CD4-positive, alpha-beta T cell treated with Interleukin-6 at 100 ng/mL for 8 hours (primary cell): ENCODE measurements at regions not wholly inside any gene's neighbourhood (a gene's known extent, or its start where the extent isn't known, plus 50 kb on each side); places are given as distances from the start of the nearest gene placed in this dataset.

Experiments
- DNase-seq: peaks from one replicate; pipeline ENCODE4 v3.0.0-alpha.2; 2020; ENCODE audit warnings: mixed read lengths, low spot score

GRCh38 chr10:94043431-94043990 is 49.8 kb downstream of the PLCE1 start:
- DNase-seq, result no peak

DNA sequence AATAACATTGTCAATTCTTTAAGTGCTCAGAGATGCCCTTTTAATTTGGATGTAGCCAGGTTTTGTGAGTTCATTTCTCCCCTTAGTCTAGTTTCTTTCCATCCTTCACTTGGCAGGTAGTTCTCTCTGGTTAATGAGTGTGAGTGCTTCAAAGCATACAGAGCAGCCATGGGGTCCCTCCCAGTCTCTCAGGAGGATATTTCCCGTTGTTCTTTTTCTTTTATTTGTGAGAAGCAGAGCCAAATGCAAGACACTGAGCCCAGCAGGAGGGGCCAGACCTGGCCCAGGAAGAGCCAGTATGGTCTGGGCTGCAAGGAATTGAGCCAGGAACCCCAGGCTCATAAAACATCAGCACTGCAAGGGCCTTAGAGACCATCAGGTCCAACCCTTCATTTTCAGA is 52.4 kb downstream of the PLCE1 start:
- no peak for DNase-seq

DNA sequence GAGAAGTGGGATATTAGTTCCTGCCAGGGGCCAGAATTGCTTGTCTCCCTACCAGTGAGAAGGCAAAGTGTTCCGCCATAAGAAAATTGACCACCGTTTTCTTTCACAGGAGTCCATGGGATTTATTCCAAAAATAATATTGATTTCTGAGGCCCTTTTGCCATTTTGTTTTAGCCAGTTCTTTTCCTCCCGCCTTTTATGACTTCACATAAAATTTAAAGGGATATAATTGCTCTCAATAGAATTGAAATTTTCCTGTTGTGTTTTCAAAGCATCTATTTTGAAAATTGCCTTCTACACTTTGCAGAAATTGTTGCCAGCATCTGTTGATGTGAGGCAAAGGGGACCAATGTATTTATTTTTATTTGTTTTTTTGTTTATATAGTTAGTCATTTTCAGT is 53.6 kb downstream of the PLCE1 start:
- no peak for DNase-seq

DNA sequence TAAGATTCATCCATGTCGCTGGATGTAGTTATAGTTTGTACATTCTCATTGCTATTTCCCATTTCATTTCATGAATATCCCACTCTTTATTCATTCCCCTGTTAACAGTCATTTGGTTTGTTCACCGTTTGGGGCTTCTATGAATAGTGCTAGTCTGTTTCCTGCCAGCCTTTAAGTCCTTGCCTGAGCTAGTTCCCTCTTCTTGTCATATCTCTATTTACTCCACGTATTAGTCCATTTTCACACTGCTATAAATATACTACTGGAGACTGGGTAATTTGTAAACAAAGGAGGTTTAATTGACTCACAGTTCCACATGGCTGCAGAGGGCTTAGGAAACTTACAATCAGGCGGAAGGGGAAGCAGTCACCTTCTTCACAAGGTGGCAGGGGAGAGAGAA is 56.2 kb downstream of the PLCE1 start:
- no peak for DNase-seq

- DNase-seq, result no peak
Measured at GRCh38 chr10:94052281-94052680, 58.5 kb downstream of the PLCE1 start.

DNA sequence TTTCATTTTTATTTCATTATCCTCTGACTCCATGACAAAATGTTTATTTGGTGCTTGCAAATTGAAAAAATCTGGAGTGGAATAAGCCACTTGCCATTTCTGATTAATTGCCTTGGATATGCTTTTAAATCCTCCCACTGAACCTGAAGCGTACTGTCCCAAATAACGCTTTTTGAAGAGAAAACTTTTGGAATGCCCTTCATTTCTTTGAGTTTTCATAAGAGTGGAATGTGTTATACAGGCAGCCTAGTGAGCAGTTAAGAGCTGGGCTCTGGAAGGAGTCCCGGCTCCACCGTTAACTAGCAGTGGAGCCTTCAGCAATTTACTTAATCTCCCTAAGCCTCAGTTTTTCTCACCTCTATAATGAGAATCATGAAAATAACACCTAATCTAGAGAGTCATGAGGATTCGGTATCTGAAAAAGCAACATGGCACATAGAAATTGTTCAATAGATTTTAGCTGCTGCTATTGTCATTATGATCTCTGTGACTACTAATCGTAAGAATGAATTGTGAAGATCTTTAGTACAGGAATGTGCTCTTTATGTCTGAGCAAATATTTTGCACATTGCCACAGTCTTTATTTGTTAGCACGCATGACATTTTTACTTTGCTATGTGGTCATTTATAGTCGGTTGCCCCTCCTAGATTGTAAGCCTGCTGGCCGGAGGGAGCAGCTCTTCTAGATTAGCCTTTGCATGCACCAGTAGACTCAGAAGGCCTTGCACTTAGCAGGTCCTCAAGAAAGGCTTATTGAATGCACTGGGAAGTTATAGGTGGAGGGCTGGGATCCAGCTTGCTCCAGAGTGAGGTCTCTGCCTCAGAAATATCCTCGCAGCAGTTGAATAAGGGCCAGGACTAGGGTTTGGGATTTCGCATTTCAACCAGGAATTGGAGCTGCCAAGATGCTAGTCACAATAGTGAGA is 59.4 kb downstream of the PLCE1 start:
- DNase-seq, result no peak

GRCh38 chr10:94059178-94059883 is 65.6 kb downstream of the PLCE1 start:
- no peak for DNase-seq

DNA sequence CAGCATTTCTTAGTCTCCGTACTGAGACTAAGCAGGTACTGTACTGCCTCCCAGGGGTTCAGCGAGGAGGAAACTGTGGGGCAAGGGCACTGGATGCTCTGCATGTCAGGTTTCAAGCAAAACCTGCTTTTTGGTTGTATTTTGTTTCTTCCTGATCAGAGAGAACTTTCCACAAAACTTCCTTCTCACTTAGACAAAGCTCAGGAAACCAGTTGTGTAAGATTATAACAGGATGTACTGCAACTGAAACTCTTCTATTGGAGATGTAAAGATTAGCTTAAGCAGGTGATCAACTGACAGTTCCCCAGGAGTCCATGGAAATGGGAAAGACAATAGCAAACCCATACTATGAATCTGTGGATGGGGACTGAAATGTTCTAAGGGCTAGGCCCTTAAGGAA is 67.3 kb downstream of the PLCE1 start:
- no peak for DNase-seq

- no peak for DNase-seq
Measured at GRCh38 chr10:94062611-94063010, 68.9 kb downstream of the PLCE1 start.

GRCh38 chr10:94065362-94065761 is 71.6 kb downstream of the PLCE1 start:
- no peak for DNase-seq

DNA sequence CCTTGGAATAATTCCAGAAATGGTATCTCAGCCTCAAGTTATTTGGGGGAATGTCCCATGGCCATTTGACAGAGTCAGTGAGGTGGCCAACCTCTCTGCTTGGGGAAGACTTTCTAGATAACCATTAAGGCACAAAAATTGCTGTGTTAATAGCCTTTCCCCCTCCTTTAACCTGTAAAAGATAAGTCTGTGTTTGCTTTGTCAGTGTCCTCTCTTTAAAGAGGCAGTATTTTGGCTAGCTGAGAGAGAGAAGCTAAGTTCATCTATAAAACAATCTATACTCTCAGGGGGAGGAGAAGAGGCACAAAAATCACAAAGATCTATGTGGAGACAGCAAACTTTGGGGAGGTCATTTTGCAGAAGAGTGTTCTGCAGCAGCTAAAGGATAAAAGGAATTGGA is 72.1 kb downstream of the PLCE1 start:
- DNase-seq, result no peak

DNA sequence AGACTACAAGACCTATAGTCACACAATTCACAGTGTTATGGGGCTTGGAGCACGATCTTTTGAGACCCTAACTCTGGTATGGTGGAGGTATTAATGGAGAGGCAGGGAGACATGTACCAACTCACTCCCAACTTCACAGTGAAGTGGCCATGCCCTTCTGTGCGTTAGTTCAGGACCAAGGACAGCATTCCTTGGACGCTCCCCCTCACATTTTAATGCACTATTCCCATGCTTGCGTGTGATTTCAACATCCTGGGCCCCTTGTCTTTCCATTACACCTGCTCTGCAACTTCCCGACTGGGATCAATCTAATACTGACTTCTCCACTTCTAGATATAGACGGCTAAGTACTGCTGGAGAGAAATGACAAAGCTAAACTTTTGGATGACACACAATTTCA is 72.7 kb downstream of the PLCE1 start:
- DNase-seq, result no peak

- no peak for DNase-seq
Measured at GRCh38 chr10:94069884-94070283, 76.2 kb downstream of the PLCE1 start.

GRCh38 chr10:94074462-94074861 is 80.7 kb downstream of the PLCE1 start:
- DNase-seq, result no peak

DNA sequence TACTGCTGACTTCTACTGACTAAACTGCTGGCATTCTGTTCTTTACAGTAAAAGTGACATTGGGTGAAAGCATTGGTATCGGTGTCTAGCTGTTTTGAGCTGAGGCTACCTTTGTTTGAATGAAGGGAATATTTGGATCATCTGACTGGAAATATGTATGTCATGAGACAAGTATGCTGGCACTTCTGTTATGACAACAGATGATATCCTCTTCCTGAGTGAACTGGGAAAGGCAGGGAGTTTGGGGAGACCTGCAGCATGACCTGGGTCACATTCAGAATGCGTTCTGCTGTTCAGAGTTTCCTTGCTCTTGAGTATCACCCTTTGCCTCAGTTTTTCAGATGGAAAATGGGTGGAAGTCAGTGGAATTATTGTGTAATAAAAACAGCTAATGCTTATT is 81.8 kb downstream of the PLCE1 start:
- no peak for DNase-seq

DNA sequence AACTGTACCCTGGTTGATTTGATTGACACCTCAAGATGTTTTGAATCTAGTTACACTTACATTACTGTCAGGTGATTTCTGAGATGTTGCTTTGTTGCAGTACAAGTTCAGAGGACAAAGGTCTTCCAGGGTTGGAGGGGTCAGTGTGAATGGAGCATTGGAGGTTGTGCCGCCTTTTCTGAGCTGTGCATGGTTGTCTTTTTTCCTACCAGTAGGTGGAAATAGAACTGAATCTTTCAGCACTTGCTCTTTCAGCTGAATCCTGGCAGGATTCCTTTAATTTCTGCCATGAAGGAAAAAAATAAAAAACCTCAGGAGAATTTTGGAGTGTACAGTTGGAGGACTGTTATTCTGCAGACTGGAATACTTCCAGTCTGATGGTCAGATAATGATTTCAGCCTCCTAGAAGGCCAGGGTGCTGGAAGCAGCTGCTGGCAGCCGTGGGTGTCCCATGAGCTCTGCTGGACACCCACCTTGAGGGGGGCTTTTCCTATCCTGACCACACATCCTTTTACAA is 82.7 kb downstream of the PLCE1 start:
- no peak for DNase-seq

DNA sequence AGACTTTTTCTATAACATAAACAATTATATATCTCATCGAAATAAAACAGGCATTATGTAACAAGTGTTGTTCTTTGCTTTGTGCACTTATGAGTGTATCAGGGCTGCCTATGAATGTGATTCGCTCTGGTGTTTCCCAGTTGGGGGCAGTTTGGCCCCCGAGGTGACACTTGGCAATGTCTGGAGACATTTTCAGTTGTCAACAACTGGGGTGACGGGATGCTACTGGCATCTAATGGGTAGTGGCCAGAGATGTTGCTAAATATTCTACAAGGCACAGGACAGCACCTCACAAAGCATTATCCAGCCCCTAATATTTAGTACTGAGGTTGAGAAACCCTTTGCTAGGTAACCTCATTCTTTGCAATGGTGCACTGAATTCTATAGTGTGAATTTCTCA is 83.3 kb downstream of the PLCE1 start:
- DNase-seq, result no peak

GRCh38 chr10:94080108-94080507 is 86.4 kb downstream of the PLCE1 start:
- DNase-seq, result no peak

DNA sequence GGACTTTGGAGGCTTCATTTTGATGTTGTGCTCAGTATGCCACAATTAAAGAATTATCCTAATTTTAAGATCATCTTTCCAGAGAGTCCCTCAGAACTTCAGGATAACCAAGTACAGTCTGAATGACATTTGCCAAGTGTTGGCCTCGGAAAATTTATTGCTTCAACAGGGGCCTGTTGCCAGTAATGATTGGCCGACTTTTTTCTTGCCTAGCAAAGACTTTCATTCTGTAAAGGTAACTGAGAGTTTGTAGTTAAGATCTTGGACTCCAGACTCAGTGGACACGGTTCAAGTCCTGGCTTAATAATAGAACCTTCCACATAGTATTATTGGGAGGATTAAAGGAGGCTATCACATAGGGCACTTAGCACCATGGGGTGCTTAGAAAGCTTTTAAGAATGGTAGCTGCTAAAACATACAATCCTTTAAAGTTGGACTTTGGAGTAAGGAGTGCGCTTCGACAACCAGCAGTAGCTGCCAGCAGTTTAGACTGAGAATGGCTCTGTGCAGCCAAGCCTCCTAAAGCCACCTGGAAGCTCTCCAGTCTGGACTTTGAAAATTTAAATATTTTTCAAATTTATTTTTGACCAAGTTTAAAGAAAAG is 90.0 kb downstream of the PLCE1 start:
- no peak for DNase-seq

GRCh38 chr10:94084344-94084743 is 90.6 kb downstream of the PLCE1 start:
- no peak for DNase-seq

DNA sequence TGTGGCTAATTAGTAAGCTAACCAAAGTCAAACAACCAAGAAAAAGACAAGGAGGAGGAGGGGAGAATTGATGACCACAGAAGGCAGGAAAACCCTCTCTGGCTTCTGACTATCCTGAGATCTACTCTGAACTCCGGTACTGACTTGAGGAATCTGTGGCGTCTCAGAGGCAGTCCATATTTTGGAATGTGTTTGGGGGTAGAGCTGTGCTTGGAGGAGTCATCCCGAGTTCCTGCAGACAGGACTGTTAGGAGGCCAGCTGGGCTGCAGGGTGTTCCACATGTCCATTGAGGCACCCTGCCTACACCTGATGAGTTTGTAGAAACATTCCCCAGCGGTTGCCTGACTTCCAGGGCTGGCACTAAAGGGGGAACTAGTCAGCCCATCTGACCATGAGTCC is 91.6 kb downstream of the PLCE1 start:
- no peak for DNase-seq

GRCh38 chr10:94085766-94086437 is 92.2 kb downstream of the PLCE1 start:
- DNase-seq, result no peak
